ENCODE measurements at regions not wholly inside any gene's neighbourhood (a gene's known extent, or its start where the extent isn't known, plus 50 kb on each side); places are given as distances from the start of the nearest gene placed in this dataset.

DNA sequence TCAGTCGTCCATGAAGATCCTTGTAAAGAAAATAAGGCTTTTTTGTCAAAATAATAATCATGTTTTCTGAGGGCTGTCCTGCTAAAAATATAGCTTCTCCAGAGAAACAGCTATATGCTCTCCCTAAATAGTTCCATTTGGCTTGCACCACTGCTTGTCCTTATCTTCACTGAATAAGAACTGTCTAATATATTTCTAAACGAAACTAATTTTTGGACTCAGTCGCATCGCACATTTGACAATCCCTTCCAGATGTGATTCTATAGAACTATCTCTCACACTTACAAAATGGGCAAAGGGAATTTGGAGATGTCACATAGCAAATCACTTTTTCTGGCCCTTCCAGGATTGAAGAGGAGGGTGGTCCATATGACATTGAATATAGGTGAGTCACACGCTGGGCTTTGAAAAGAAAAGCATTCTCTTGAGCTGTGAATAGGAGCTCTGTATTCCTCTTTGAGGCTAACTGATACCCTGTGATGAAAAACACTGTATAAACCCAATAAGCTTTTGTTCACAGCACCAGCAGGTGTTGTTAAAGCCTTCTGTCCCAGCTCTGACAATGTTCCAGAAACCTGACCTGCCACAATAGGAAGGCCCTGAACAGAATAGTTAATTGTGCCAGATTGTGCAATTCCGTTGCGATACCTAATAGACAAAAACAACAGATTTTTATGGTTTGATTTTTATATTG, 1144.2 kb downstream of the ROBO2 start:
- TF ChIP-seq, protein P1, sequence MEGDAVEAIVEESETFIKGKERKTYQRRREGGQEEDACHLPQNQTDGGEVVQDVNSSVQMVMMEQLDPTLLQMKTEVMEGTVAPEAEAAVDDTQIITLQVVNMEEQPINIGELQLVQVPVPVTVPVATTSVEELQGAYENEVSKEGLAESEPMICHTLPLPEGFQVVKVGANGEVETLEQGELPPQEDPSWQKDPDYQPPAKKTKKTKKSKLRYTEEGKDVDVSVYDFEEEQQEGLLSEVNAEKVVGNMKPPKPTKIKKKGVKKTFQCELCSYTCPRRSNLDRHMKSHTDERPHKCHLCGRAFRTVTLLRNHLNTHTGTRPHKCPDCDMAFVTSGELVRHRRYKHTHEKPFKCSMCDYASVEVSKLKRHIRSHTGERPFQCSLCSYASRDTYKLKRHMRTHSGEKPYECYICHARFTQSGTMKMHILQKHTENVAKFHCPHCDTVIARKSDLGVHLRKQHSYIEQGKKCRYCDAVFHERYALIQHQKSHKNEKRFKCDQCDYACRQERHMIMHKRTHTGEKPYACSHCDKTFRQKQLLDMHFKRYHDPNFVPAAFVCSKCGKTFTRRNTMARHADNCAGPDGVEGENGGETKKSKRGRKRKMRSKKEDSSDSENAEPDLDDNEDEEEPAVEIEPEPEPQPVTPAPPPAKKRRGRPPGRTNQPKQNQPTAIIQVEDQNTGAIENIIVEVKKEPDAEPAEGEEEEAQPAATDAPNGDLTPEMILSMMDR (IDR thresholded peaks at IDR 0.05; ENCODE audit: insufficient read depth, low read depth, low read length) = no peak
- no peak for DNase-seq (ENCODE audit: low read depth)
- H3K4me3 ChIP-seq (ENCODE audit: low read depth, low read length) = no peak overlapping the region

DNA sequence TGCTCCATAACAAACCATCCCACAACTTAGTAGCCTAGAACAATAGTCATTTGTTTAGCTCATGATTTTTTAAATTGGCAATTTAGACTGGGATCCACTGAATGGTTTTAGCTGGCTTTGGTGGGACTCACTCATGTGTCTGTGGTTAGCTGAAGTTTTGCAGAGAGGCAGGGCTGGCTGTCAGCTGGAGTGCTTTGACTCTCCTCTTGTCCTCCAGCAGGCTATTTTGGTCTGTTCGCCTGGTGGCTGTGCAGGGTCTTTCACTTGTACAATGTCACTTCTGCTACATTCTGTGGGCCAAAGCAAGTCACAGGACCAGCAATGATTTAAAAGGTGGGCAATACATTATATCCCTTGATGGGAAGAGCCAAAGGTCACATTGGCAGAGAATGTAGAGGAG, 1146.5 kb downstream of the ROBO2 start:
- H3K4me3 ChIP-seq (ENCODE audit: low read depth, low read length) = no peak overlapping the region
- DNase-seq (ENCODE audit: low read depth) = no peak
- TF ChIP-seq, protein P1 (IDR thresholded peaks at IDR 0.05; ENCODE audit: insufficient read depth, low read depth, low read length) = no peak

DNA sequence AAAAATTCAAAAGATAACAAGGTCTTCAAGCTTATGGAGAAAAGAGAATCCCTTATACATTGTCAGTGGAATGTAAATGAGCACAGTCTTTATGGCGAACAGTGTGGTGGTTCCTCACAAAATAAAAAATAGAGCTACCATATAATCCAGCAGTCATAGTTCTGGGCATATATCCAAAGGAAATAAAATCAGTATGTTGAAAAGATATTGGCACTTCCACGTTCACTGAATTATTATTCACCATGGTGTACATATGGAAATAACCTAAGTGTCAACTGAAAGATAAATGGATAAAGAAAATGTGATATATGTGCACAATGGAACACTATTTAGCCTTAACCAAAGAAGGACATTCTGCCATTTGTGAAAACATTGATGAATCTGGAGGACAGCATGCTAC, 1161.2 kb downstream of the ROBO2 start:
- no peak overlapping the region for H3K4me3 ChIP-seq (ENCODE audit: low read depth, low read length)
- DNase-seq (ENCODE audit: low read depth) = no peak
- TF ChIP-seq, protein P1 (IDR thresholded peaks at IDR 0.05; ENCODE audit: insufficient read depth, low read depth, low read length) = no peak

DNA sequence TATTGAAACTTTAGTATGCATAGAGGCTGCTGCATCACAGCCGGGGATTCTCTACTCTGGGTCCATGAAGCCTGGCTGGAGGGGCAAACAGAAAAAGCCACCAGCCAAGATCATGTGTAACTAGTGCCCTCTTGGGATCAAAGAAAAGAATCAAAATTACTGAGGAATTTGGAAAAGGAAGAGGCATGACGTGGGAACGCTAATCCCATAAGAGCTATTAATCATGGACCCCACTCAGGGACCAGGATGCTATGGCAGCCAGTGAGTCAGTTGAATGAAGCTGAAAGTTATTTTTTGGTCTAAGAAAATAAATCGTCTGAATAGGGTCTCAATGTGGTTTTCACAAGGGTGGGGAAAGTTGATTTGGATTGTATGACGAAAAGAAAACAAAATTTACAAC, 1165.1 kb downstream of the ROBO2 start:
- TF ChIP-seq, protein P1 (IDR thresholded peaks at IDR 0.05; ENCODE audit: insufficient read depth, low read depth, low read length) = peak; percentile 14
- no peak overlapping the region for H3K4me3 ChIP-seq (ENCODE audit: low read depth, low read length)
- peak; percentile 41 for DNase-seq (ENCODE audit: low read depth)

DNA sequence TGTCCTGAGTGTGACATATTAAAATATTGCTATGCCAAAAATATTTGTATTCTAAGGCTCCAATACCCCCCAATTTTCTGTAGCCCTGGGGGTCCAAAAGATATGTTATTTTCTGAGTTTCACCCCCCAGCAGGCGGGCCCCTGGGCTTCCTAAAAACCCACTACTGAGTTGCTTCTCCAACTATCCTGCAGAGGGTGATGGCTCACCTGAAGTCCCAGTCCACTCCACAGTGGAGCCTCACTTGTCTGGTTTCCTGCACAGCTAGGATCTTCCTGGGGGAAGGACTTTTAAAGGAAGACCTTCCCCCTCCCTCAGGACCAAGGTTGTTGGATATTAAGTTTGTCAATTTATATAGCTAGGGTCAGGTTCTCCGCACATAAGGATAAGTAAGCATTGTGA, 1181.4 kb downstream of the ROBO2 start:
- TF ChIP-seq, protein P1 (IDR thresholded peaks at IDR 0.05; ENCODE audit: insufficient read depth, low read depth, low read length) = peak; percentile 25
- DNase-seq (ENCODE audit: low read depth) = no peak
- H3K4me3 ChIP-seq (ENCODE audit: low read depth, low read length) = no peak overlapping the region

DNA sequence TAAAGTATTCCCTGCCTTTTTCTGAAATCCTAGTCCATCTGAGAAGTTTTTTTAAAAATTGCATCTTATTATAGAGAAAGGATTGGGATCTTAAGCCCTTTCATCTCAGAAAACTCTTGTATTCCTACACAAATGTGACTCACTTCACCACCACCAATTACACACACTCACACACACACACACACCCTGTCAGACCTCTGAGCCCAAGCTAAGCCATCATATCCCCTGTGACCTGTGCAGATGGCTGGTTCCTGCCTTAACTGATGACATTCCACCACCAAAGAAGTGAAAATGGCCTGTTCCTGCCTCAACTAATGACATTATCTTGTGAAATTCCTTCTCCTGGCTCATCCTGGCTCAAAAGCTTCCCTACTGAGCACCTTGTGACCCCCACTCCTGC, 1181.9 kb downstream of the ROBO2 start:
- no peak for DNase-seq (ENCODE audit: low read depth)
- H3K4me3 ChIP-seq (ENCODE audit: low read depth, low read length) = no peak overlapping the region
- TF ChIP-seq, protein P1 (IDR thresholded peaks at IDR 0.05; ENCODE audit: insufficient read depth, low read depth, low read length) = no peak

DNA sequence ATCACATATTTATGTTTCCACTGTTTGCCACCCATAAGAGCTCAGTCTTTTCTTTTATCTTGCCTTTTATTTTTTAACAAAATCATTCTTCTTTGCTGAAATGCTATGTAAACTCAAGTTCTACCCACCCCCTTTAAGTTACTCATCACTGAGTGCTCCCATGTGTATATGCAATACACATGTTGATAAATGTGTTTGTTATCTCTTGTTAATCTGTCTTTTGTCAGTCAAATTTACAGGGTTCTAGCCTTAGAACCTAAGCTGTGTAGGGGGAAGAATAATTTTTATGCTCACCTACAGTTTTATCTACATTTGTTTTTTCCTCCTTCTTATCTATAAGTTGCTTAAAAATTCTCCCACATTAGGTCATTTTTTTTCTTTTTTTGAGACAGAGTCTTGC, 1195.9 kb downstream of the ROBO2 start:
- TF ChIP-seq, protein P1 (IDR thresholded peaks at IDR 0.05; ENCODE audit: insufficient read depth, low read depth, low read length) = no peak
- H3K4me3 ChIP-seq (ENCODE audit: low read depth, low read length) = no peak overlapping the region
- DNase-seq (ENCODE audit: low read depth) = no peak
